ENCODE measurements at regions not wholly inside any gene's neighbourhood (a gene's known extent, or its start where the extent isn't known, plus 50 kb on each side); places are given as distances from the start of the nearest gene placed in this dataset.

DNA sequence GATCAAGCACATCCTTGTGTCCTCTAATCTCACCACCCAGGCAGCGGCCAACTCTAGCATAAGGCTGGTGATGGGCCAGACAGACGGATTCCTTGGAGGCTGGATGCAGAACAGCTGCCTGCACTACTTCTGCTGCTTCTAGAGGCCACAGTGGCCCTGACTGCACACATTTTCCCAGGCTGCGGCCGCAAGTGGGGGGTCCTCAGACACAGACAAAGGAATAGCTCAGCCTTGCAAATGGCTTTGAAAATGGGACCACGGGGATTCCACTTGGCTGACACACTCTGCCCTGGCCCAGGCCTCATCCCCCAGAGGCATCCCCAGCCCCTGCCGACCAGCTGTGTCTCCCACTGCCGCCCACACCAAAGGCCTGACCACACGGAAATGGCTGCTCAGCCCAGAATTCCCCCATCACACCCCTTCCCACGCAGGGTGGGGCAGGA is 540.8 kb downstream of the BNC2 start:
- Histone ChIP-seq H4K20me1 (ENCODE audit: insufficient read depth, low read length) (no peaks in the 10 kb centered on the region), H3K4me2 (ENCODE audit: low read length) (no peak overlapping the region), H3K79me2 (ENCODE audit: insufficient read depth, low read length) (no peaks in the 10 kb centered on the region), H3K9ac (ENCODE audit: low read length) (no peak overlapping the region), H3K36me3 (ENCODE audit: insufficient read depth, low read length) (no peaks in the 10 kb centered on the region), H2AFZ (ENCODE audit: low read length) (no peak overlapping the region), H3K9me2 (ENCODE audit: low read depth, low read length) (no peaks in the 10 kb centered on the region), H3K27me3 (ENCODE audit: insufficient read depth, low read length) (peaks cover 10% of the 10 kb centered on the region; the same call in 1 of the 2 replicates), H3K9me3 (ENCODE audit: low read length) (no peaks in the 10 kb centered on the region), H3K4me3 (ENCODE audit: low read depth, low read length, poor library complexity, severe bottlenecking) (no peak overlapping the region), H3K27ac (ENCODE audit: low read depth, low read length, poor library complexity, severe bottlenecking) (no peak overlapping the region), H3F3A (ENCODE audit: insufficient read depth, low read length) (no peaks in the 10 kb centered on the region), H3K4me1 (ENCODE audit: insufficient read depth, low read length, severe bottlenecking) (no peaks in the 10 kb centered on the region)
- TF ChIP-seq EZH2 (IDR thresholded peaks at IDR 0.05; ENCODE audit: borderline replicate concordance, low read length): no peak
- TF ChIP-seq, protein P1, sequence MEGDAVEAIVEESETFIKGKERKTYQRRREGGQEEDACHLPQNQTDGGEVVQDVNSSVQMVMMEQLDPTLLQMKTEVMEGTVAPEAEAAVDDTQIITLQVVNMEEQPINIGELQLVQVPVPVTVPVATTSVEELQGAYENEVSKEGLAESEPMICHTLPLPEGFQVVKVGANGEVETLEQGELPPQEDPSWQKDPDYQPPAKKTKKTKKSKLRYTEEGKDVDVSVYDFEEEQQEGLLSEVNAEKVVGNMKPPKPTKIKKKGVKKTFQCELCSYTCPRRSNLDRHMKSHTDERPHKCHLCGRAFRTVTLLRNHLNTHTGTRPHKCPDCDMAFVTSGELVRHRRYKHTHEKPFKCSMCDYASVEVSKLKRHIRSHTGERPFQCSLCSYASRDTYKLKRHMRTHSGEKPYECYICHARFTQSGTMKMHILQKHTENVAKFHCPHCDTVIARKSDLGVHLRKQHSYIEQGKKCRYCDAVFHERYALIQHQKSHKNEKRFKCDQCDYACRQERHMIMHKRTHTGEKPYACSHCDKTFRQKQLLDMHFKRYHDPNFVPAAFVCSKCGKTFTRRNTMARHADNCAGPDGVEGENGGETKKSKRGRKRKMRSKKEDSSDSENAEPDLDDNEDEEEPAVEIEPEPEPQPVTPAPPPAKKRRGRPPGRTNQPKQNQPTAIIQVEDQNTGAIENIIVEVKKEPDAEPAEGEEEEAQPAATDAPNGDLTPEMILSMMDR (IDR thresholded peaks at IDR 0.05; ENCODE audit: low read length): no peak

DNA sequence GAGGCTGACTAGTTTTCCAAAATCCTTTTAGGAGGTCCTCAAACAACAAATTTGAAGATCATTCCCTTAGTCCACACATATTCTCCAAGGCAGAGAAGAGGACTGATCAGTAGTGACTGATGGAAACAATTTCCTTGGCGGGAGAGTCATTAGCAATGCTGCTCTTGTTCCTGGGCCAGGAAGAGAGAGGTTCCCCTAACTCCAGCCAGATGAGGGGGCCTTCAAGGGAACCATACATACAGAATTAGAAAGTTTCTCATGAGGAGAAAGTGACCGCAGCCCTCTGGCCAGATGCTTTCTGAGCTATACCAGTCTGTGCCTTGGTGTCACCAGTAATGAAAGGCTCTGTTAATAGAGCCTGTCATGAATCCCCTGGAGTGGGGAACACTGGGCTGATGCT is 539.4 kb downstream of the BNC2 start:
- no peak overlapping the region for H3K27ac ChIP-seq (ENCODE audit: low read depth, low read length, poor library complexity, severe bottlenecking)
- no peaks in the 10 kb centered on the region for H3F3A ChIP-seq (ENCODE audit: insufficient read depth, low read length)
- no peaks in the 10 kb centered on the region for H3K79me2 ChIP-seq (ENCODE audit: insufficient read depth, low read length)
- H3K4me3 ChIP-seq (ENCODE audit: low read depth, low read length, poor library complexity, severe bottlenecking): no peak overlapping the region
- H3K9me2 ChIP-seq (ENCODE audit: low read depth, low read length): no peaks in the 10 kb centered on the region
- no peaks in the 10 kb centered on the region for H3K4me1 ChIP-seq (ENCODE audit: insufficient read depth, low read length, severe bottlenecking)
- no peaks in the 10 kb centered on the region for H3K9me3 ChIP-seq (ENCODE audit: low read length)
- H3K36me3 ChIP-seq (ENCODE audit: insufficient read depth, low read length): no peaks in the 10 kb centered on the region
- H4K20me1 ChIP-seq (ENCODE audit: insufficient read depth, low read length): no peaks in the 10 kb centered on the region
- TF ChIP-seq, protein P1 (IDR thresholded peaks at IDR 0.05; ENCODE audit: low read length): no peak
- TF ChIP-seq EZH2 (IDR thresholded peaks at IDR 0.05; ENCODE audit: borderline replicate concordance, low read length): no peak
- no peak overlapping the region for H3K4me2 ChIP-seq (ENCODE audit: low read length)
- 0 out of 2 replicates have a peak, but pooled peaks cover 4% of the 10 kb centered on the region for H3K27me3 ChIP-seq (ENCODE audit: insufficient read depth, low read length)
- H3K9ac ChIP-seq (ENCODE audit: low read length): no peak overlapping the region
- no peak overlapping the region for H2AFZ ChIP-seq (ENCODE audit: low read length)

DNA sequence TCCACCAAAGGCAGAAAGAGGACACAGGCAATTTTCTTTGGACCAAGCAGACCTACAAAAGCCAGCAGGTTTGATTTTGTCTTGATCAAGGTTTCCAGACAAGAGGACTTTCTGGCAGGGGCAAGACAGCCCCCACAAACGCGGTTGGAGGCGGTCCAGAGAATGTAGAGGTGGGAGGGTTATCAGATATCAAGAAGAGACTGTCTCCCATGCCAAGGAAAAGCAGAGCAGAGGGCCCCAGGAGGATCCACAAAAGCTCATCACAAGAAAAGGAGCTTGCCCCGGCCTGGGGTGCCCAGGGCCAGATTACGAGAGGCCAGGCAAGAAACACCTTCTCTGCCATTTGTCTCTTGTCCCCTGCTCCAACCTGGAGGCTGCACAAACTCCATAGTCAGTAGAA is 538.9 kb downstream of the BNC2 start:
- Histone ChIP-seq H3K79me2 (ENCODE audit: insufficient read depth, low read length) (no peaks in the 10 kb centered on the region), H3K27ac (ENCODE audit: low read depth, low read length, poor library complexity, severe bottlenecking) (no peak overlapping the region), H3K4me3 (ENCODE audit: low read depth, low read length, poor library complexity, severe bottlenecking) (no peak overlapping the region), H3K27me3 (ENCODE audit: insufficient read depth, low read length) (0 out of 2 replicates have a peak, but pooled peaks cover 2% of the 10 kb centered on the region), H3K36me3 (ENCODE audit: insufficient read depth, low read length) (no peaks in the 10 kb centered on the region), H4K20me1 (ENCODE audit: insufficient read depth, low read length) (no peaks in the 10 kb centered on the region), H3K9ac (ENCODE audit: low read length) (no peak overlapping the region), H3K9me2 (ENCODE audit: low read depth, low read length) (no peaks in the 10 kb centered on the region), H2AFZ (ENCODE audit: low read length) (no peak overlapping the region), H3K4me2 (ENCODE audit: low read length) (no peak overlapping the region), H3K4me1 (ENCODE audit: insufficient read depth, low read length, severe bottlenecking) (no peaks in the 10 kb centered on the region), H3F3A (ENCODE audit: insufficient read depth, low read length) (no peaks in the 10 kb centered on the region), H3K9me3 (ENCODE audit: low read length) (no peaks in the 10 kb centered on the region)
- TF ChIP-seq, protein P1 (IDR thresholded peaks at IDR 0.05; ENCODE audit: low read length): no peak
- TF ChIP-seq EZH2 (IDR thresholded peaks at IDR 0.05; ENCODE audit: borderline replicate concordance, low read length): no peak

All from OCI-LY1 (cell line).